Astrocyte (in vitro differentiated cells and primary cell): ENCODE measurements at regions not wholly inside any gene's neighbourhood (a gene's known extent, or its start where the extent isn't known, plus 50 kb on each side); places are given as distances from the start of the nearest gene placed in this dataset.

Source experiments
- EZH2 ChIP-seq: IDR thresholded peaks from 2 replicates; pipeline ENCODE4 v1.6.1; 2012; ENCODE audit warnings: mild to moderate bottlenecking, low read length, inconsistent platforms; ENCODE audit not compliant: insufficient read depth
- TF ChIP-seq, protein P1 (sequence below): IDR thresholded peaks from 2 replicates; pipeline ENCODE4 v1.5.1; 2011; ENCODE audit warnings: low read depth, mild to moderate bottlenecking, inconsistent platforms, low read length, moderate library complexity; ENCODE audit not compliant: insufficient read depth

DNA sequence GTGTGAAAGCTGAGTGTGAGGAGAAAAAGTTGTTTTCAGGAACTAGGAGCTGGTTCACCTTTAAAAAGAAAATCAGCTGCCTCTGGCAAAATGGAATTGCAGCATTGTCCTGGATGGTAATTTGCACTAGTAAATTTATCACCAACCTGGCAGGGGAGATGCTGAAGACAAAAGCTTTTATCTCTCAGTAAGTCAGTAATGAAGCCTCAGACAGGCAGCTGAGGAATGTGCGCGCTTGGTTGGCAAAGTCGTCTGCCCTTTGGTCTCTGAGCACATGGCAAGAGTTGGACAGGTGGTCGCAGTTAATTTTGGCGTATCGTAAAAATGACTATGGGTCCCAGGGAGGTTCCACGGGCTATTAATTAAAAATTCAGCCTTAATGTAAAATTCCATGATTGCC, 131.9 kb downstream of the BACH1 start:
- TF ChIP-seq, protein P1, sequence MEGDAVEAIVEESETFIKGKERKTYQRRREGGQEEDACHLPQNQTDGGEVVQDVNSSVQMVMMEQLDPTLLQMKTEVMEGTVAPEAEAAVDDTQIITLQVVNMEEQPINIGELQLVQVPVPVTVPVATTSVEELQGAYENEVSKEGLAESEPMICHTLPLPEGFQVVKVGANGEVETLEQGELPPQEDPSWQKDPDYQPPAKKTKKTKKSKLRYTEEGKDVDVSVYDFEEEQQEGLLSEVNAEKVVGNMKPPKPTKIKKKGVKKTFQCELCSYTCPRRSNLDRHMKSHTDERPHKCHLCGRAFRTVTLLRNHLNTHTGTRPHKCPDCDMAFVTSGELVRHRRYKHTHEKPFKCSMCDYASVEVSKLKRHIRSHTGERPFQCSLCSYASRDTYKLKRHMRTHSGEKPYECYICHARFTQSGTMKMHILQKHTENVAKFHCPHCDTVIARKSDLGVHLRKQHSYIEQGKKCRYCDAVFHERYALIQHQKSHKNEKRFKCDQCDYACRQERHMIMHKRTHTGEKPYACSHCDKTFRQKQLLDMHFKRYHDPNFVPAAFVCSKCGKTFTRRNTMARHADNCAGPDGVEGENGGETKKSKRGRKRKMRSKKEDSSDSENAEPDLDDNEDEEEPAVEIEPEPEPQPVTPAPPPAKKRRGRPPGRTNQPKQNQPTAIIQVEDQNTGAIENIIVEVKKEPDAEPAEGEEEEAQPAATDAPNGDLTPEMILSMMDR: no peak
- TF ChIP-seq EZH2: no peak
